Trophoblast cell (in vitro differentiated cells and primary cell): ENCODE measurements at regions not wholly inside any gene's neighbourhood (a gene's known extent, or its start where the extent isn't known, plus 50 kb on each side); places are given as distances from the start of the nearest gene placed in this dataset.

Experiments used
- DNase-seq, 2 donors: peaks; one replicate each; pipeline ENCODE4 v3.0.0-alpha.2; 2016
- H2AFZ ChIP-seq: 2 replicates; pipeline ENCODE4 v1.6.1; 2013; ENCODE audit warnings: low read length, moderate library complexity, mild to moderate bottlenecking; ENCODE audit not compliant: insufficient read depth, poor library complexity
- H2AK5ac ChIP-seq: 2 replicates; pipeline ENCODE4 v1.6.1; 2013; ENCODE audit warnings: mild to moderate bottlenecking, low read length
- H2BK120ac ChIP-seq: 2 replicates; pipeline ENCODE4 v1.6.1; 2013; ENCODE audit warnings: low read length, mild to moderate bottlenecking, moderate library complexity; ENCODE audit not compliant: insufficient read depth, poor library complexity
- H2BK12ac ChIP-seq: 2 replicates; pipeline ENCODE4 v1.6.1; 2013; ENCODE audit warnings: mild to moderate bottlenecking, low read length, moderate library complexity
- H2BK5ac ChIP-seq: 2 replicates; pipeline ENCODE4 v1.6.1; 2013; ENCODE audit warnings: low read length, low read depth, moderate library complexity, mild to moderate bottlenecking; ENCODE audit not compliant: poor library complexity
- H3K14ac ChIP-seq: 2 replicates; pipeline ENCODE4 v1.6.1; 2013; ENCODE audit warnings: mild to moderate bottlenecking, low read length
- H3K18ac ChIP-seq: 2 replicates; pipeline ENCODE4 v1.6.1; 2013; ENCODE audit warnings: mild to moderate bottlenecking, low read length
- H3K23ac ChIP-seq: 2 replicates; pipeline ENCODE4 v1.6.1; 2013; ENCODE audit warnings: low read length
- H3K27ac ChIP-seq: 2 replicates; pipeline ENCODE4 v1.5.1; 2013; ENCODE audit warnings: low read depth, mild to moderate bottlenecking, inconsistent platforms, low read length, moderate library complexity
- H3K27me3 ChIP-seq: 2 replicates; pipeline ENCODE4 v1.6.1; 2013; ENCODE audit warnings: inconsistent platforms, mild to moderate bottlenecking, low read length, moderate library complexity; ENCODE audit not compliant: insufficient read depth
- H3K36me3 ChIP-seq, 2 experiments: 1 replicate in 1 of 2; 2 replicates in 1 of 2; pipeline ENCODE4 v1.6.1; 2013; ENCODE audit warnings: low read length in 2 of 2, mild to moderate bottlenecking in 2 of 2, moderate library complexity in 1 of 2; ENCODE audit not compliant: insufficient read depth in 2 of 2, control insufficient read depth in 1 of 2
- H3K4ac ChIP-seq: 2 replicates; pipeline ENCODE4 v1.6.1; 2013; ENCODE audit warnings: low read depth, mild to moderate bottlenecking, low read length, moderate library complexity
- H3K4me1 ChIP-seq, 2 experiments: 1 replicate in 1 of 2; 2 replicates in 1 of 2; pipeline ENCODE4 v1.6.1; 2013; ENCODE audit warnings: low read length in 2 of 2, mild to moderate bottlenecking in 2 of 2, moderate library complexity in 1 of 2; ENCODE audit not compliant: insufficient read depth in 2 of 2, control insufficient read depth in 1 of 2
- H3K4me2 ChIP-seq: 2 replicates; pipeline ENCODE4 v1.6.1; 2013; ENCODE audit warnings: inconsistent platforms, mild to moderate bottlenecking, low read length, moderate library complexity
- H3K4me3 ChIP-seq: 2 replicates; pipeline ENCODE4 v1.5.1; 2013; ENCODE audit warnings: mild to moderate bottlenecking, low read depth, low read length, inconsistent platforms
- H3K79me1 ChIP-seq: one replicate; pipeline ENCODE4 v1.6.1; 2013; ENCODE audit warnings: low read length
- H3K79me2 ChIP-seq: 2 replicates; pipeline ENCODE4 v1.6.1; 2013; ENCODE audit warnings: low read length, mild to moderate bottlenecking; ENCODE audit not compliant: control insufficient read depth, insufficient read depth, poor library complexity
- H3K9ac ChIP-seq: 2 replicates; pipeline ENCODE4 v1.6.1; 2013; ENCODE audit warnings: mild to moderate bottlenecking, low read length
- H3K9me3 ChIP-seq: 2 replicates; pipeline ENCODE4 v1.6.1; 2013; ENCODE audit warnings: low read depth, mild to moderate bottlenecking, control low read depth, inconsistent platforms, low read length; ENCODE audit not compliant: insufficient read depth
- H4K12ac ChIP-seq: 2 replicates; pipeline ENCODE4 v1.6.1; 2013; ENCODE audit warnings: low read depth, mild to moderate bottlenecking, low read length, moderate library complexity
- H4K8ac ChIP-seq: 2 replicates; pipeline ENCODE4 v1.6.1; 2013; ENCODE audit warnings: low read depth, mild to moderate bottlenecking, low read length, moderate library complexity
- H4K91ac ChIP-seq: one replicate; pipeline ENCODE4 v1.6.1; 2013; ENCODE audit warnings: low read depth, mild to moderate bottlenecking, low read length, moderate library complexity
- WGBS: extraction: QIAGEN DNeasy Blood & Tissue Kit; methylation state at CpG from one replicate; pipeline ENCODE4 v1.1.7; 2013; ENCODE audit warnings: missing lambda C conversion rate; ENCODE audit not compliant: insufficient read length, insufficient coverage; ENCODE audit errors: extremely low coverage; 5-methylcytosine and 5-hydroxymethylcytosine counted together

DNA sequence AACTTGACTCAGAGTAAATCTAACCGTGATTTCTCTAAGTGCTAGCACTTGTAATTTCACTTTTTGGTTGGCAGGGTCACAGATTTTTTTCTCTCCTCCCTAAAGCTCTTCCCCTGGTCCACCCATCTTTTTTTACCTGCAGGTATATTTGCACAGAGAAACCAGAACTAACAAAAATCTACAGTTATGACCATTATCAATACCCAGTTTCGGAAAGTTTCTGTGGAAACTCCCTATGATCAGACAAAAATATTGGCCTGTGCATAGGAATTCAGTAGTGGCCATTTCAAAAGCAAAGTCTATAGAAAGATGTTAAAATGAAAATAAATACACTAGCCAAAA, 62.4 kb upstream of the ATF7IP2 start:
- H4K12ac ChIP-seq = no peak overlapping the region
- H3K79me2 ChIP-seq = no peaks in the 10 kb centered on the region
- H4K91ac ChIP-seq = no peak overlapping the region
- no CpG with 5 or more reads among the region's 2 CpGs for WGBS
- no peak overlapping the region for H2BK5ac ChIP-seq
- H2BK120ac ChIP-seq = no peak overlapping the region
- H3K4ac ChIP-seq = no peak overlapping the region
- peak overlapping the region; percentile 79 for H3K27ac ChIP-seq
- H3K14ac ChIP-seq = no peak overlapping the region
- no peak overlapping the region for H3K18ac ChIP-seq
- H3K9me3 ChIP-seq = no peaks in the 10 kb centered on the region
- H3K27me3 ChIP-seq = no peaks in the 10 kb centered on the region
- H3K4me1 ChIP-seq = peaks cover 7 to 11% of the 10 kb centered on the region in 2 experiments
- H3K79me1 ChIP-seq = peaks cover 12% of the 10 kb centered on the region
- H3K9ac ChIP-seq = no peak overlapping the region
- peak overlapping the region; percentile 5 for H3K4me2 ChIP-seq
- H2AFZ ChIP-seq = no peak overlapping the region
- no peak overlapping the region for H3K4me3 ChIP-seq
- H3K23ac ChIP-seq = no peak overlapping the region
- H4K8ac ChIP-seq = no peak overlapping the region
- H2AK5ac ChIP-seq = no peak overlapping the region
- DNase-seq = no peak
- H2BK12ac ChIP-seq = no peak overlapping the region
- no peaks in the 10 kb centered on the region for H3K36me3 ChIP-seq

DNA sequence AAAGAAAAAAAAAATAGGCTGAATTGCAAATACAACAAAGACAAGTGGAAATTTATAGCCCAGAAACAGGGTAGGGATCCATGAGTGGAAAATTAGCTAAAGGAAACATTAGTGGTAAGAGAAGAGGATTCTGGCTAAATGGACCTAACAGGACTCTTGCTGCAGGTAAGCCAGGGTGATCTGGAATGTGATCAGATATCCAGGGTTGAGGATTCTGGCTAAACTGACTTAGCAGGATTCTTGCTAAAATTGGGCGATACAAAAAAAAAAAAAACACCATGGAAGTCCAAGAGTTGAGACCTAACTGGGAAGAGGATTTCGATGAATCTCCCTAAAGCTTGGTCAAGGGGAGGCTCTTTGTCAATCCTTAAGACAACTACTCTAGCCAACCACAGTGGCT, 61.7 kb upstream of the ATF7IP2 start:
- Histone ChIP-seq H3K36me3 (no peaks in the 10 kb centered on the region), H3K9me3 (no peaks in the 10 kb centered on the region), H3K79me1 (peaks cover 10% of the 10 kb centered on the region), H3K9ac (no peak overlapping the region), H2AFZ (no peak overlapping the region), H2AK5ac (no peak overlapping the region), H3K4me3 (no peak overlapping the region), H3K27ac (peak overlapping the region; percentile 79), H3K4ac (no peak overlapping the region), H3K27me3 (no peaks in the 10 kb centered on the region), H3K18ac (no peak overlapping the region), H2BK12ac (peak overlapping the region; percentile 77), H4K8ac (no peak overlapping the region), H3K79me2 (no peaks in the 10 kb centered on the region), H3K4me2 (peak overlapping the region; percentile 32), H4K91ac (peak overlapping the region; percentile 19), H3K23ac (no peak overlapping the region), H3K14ac (no peak overlapping the region), H2BK120ac (no peak overlapping the region), H2BK5ac (peak overlapping the region; percentile 18), H4K12ac (no peak overlapping the region), H3K4me1 (peaks cover 3 to 8% of the 10 kb centered on the region in 2 experiments)
- DNase-seq = peak in 1 of 2 donors; percentile 74
- WGBS = no CpG with 5 or more reads among the region's 2 CpGs

DNA sequence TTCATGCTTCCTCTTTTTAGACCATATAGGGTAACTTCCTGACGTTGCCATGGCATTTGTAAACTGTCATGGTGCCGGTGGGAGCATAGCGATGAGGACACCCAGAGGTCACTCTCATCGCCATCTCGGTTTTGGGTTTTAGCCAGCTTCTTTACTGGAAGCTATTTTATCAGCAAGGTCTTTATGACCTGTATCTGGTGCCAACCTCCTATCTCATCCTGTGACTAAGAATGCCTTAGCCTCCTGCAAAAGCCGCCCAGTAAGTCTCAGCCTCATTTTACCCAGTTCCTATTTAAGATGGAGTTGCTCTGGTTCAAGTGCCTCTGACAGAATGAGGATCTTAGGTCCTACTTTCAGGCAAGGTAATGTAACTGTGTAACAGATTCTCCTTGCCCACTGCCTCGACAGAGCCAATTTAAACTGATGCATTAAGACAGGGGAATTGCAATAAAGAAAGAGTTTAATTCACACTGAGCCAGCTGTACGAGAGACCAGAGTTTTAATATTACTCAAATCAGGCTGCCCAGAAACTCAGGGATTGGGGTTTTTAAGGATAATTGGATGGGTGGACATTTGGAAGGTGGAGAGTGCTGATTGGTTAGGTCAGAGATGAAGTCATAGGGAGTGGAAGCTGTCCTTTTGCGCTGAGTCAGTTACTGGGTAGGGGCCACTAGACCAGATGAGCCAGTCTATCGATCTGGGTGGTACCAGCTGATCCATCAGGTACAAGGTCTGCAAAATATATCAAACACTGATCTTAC, 59.9 kb upstream of the ATF7IP2 start:
- no peak overlapping the region for H2BK5ac ChIP-seq
- H3K27ac ChIP-seq = no peak overlapping the region
- no peak overlapping the region for H3K4me2 ChIP-seq
- no peak overlapping the region for H4K12ac ChIP-seq
- H3K4ac ChIP-seq = no peak overlapping the region
- no peak overlapping the region for H2BK12ac ChIP-seq
- no peak overlapping the region for H3K9ac ChIP-seq
- H2BK120ac ChIP-seq = no peak overlapping the region
- no peak for DNase-seq
- H3K79me1 ChIP-seq = peaks cover 10% of the 10 kb centered on the region
- WGBS = no CpG with 5 or more reads among the region's 10 CpGs
- no peaks in the 10 kb centered on the region for H3K27me3 ChIP-seq
- no peaks in the 10 kb centered on the region for H3K36me3 ChIP-seq
- H3K23ac ChIP-seq = no peak overlapping the region
- no peak overlapping the region for H4K91ac ChIP-seq
- no peaks in the 10 kb centered on the region for H3K9me3 ChIP-seq
- no peaks in the 10 kb centered on the region for H3K79me2 ChIP-seq
- H2AK5ac ChIP-seq = no peak overlapping the region
- H3K4me1 ChIP-seq = peaks cover 2 to 6% of the 10 kb centered on the region in 2 experiments
- H4K8ac ChIP-seq = no peak overlapping the region
- H3K18ac ChIP-seq = no peak overlapping the region
- H3K4me3 ChIP-seq = no peak overlapping the region
- no peak overlapping the region for H3K14ac ChIP-seq
- no peak overlapping the region for H2AFZ ChIP-seq

DNA sequence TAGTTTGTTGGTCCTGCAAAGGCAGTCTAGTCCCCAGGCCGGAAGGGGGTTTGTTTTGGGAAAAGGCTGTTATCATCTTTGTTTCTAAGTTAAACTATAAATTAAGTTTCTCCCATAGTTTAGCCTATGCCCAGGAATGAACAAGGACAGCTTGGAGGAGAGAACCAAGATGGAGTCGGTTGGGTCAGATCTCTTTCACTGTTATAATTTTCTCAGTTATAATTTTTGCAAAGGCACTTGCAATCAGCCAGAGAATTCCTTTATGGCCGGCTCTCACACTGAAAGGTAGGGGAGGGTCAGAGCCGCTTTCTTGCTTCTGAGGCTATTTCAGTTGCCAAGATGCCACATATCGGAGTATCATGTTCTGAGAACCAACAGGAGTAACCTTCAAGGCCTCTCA, 59.2 kb upstream of the ATF7IP2 start:
- no peak overlapping the region for H2AK5ac ChIP-seq
- no CpG with 5 or more reads among the region's 5 CpGs for WGBS

More for the DNA sequence above, 59.2 kb upstream of the ATF7IP2 start:
- Histone ChIP-seq H3K9me3 (no peaks in the 10 kb centered on the region), H2BK12ac (no peak overlapping the region), H3K36me3 (no peaks in the 10 kb centered on the region), H3K79me2 (no peaks in the 10 kb centered on the region), H2BK5ac (no peak overlapping the region), H3K27ac (no peak overlapping the region), H3K79me1 (peaks cover 10% of the 10 kb centered on the region), H3K27me3 (no peaks in the 10 kb centered on the region), H2BK120ac (no peak overlapping the region), H3K9ac (no peak overlapping the region), H4K12ac (no peak overlapping the region), H4K91ac (no peak overlapping the region), H3K4me1 (peaks cover 2 to 6% of the 10 kb centered on the region in 2 experiments), H3K4ac (no peak overlapping the region), H3K23ac (no peak overlapping the region), H3K18ac (no peak overlapping the region), H3K14ac (no peak overlapping the region), H2AFZ (no peak overlapping the region), H3K4me2 (no peak overlapping the region), H3K4me3 (no peak overlapping the region), H4K8ac (no peak overlapping the region)
- no peak for DNase-seq
